IMR-90 (cell line): ENCODE measurements at regions not wholly inside any gene's neighbourhood (a gene's known extent, or its start where the extent isn't known, plus 50 kb on each side); places are given as distances from the start of the nearest gene placed in this dataset.

Experiments used
- ATAC-seq: fragments of 200-7000 bp; cut with Tn5 transposase; 2 replicates; pipeline ENCODE4 v1.9.1; 2020; ENCODE audit warnings: low read depth, mild to moderate bottlenecking, moderate library complexity
- BruUV-seq: library from RNA; stranded (reverse); fragments of 400-500 nt; replicated peaks from 2 replicates; lab custom pipeline; 2021; lab: Mats Ljungman, UMichigan
- CTCF ChIA-PET: fragments of 300-600 bp; formaldehyde crosslinking; extraction: SDS; loops from one replicate; lab custom pipeline; 2021; ENCODE audit warnings: antibody characterized with exemption; lab: Yijun Ruan, JAX
- POLR2A ChIA-PET: fragments of 300-600 bp; sonication (Branson Sonifier 250); formaldehyde crosslinking; loops from one replicate; lab custom pipeline; 2022; ENCODE audit warnings: antibody characterized with exemption; ENCODE audit not compliant: unreplicated experiment; lab: Charles Lee
- DNase-seq: peaks from one replicate; pipeline ENCODE4 v3.0.0; 2013
- H2AFZ ChIP-seq: replicated peaks from 2 replicates; pipeline ENCODE3; 2013; ENCODE audit warnings: low read length, mild to moderate bottlenecking; ENCODE audit not compliant: poor library complexity
- H2AK5ac ChIP-seq: 2 replicates; pipeline ENCODE4 v1.6.1; 2013; ENCODE audit warnings: low read depth, low read length, inconsistent platforms
- H2AK9ac ChIP-seq: replicated peaks from 2 replicates; pipeline ENCODE3; 2013; ENCODE audit warnings: mild to moderate bottlenecking, low read depth, low read length, moderate library complexity; ENCODE audit not compliant: poor library complexity
- H2BK120ac ChIP-seq: 2 replicates; pipeline ENCODE4 v1.6.1; 2013; ENCODE audit warnings: low read depth, low read length, inconsistent platforms
- H2BK15ac ChIP-seq: 3 replicates; pipeline ENCODE4 v1.6.1; 2013; ENCODE audit warnings: low read depth, low read length, inconsistent platforms
- H2BK20ac ChIP-seq: 2 replicates; pipeline ENCODE4 v1.6.1; 2013; ENCODE audit warnings: low read depth, mild to moderate bottlenecking, inconsistent platforms, low read length, moderate library complexity
- H2BK5ac ChIP-seq: 2 replicates; pipeline ENCODE4 v1.6.1; 2013; ENCODE audit warnings: mild to moderate bottlenecking, low read depth, low read length, inconsistent platforms; ENCODE audit not compliant: poor library complexity, severe bottlenecking
- H3K14ac ChIP-seq: replicated peaks from 2 replicates; pipeline ENCODE4 v1.6.1; 2013; ENCODE audit warnings: low read depth, low read length, inconsistent platforms
- H3K18ac ChIP-seq: 2 replicates; pipeline ENCODE4 v1.6.1; 2013; ENCODE audit warnings: low read depth, low read length, control low read depth
- H3K23ac ChIP-seq: 2 replicates; pipeline ENCODE4 v1.6.1; 2013; ENCODE audit warnings: low read depth, low read length, inconsistent platforms
- H3K27ac ChIP-seq: 2 replicates; pipeline ENCODE4 v1.5.1; 2013; ENCODE audit warnings: mild to moderate bottlenecking, control low read depth, low read length; ENCODE audit not compliant: insufficient read depth
- H3K27me3 ChIP-seq: 2 replicates; pipeline ENCODE4 v1.6.1; 2013; ENCODE audit warnings: low read length; ENCODE audit not compliant: control insufficient read depth, insufficient read depth
- H3K36me3 ChIP-seq: 2 replicates; pipeline ENCODE4 v1.6.1; 2013; ENCODE audit warnings: low read length, mixed read lengths; ENCODE audit not compliant: control insufficient read depth, insufficient read depth
- H3K4ac ChIP-seq: 2 replicates; pipeline ENCODE4 v1.6.1; 2013; ENCODE audit warnings: low read depth, low read length, inconsistent platforms
- H3K4me1 ChIP-seq: 2 replicates; pipeline ENCODE4 v1.6.1; 2013; ENCODE audit warnings: low read length, mixed read lengths; ENCODE audit not compliant: control insufficient read depth, insufficient read depth
- H3K4me2 ChIP-seq: 2 replicates; pipeline ENCODE4 v1.6.1; 2013; ENCODE audit warnings: low read depth, mild to moderate bottlenecking, control low read depth, low read length, moderate library complexity
- H3K4me3 ChIP-seq: 2 replicates; pipeline ENCODE4 v1.5.1; 2013; ENCODE audit warnings: low read depth, mild to moderate bottlenecking, control low read depth, low read length, moderate library complexity; ENCODE audit not compliant: insufficient read depth
- H3K56ac ChIP-seq: 2 replicates; pipeline ENCODE4 v1.6.1; 2013; ENCODE audit warnings: low read length, inconsistent platforms; ENCODE audit not compliant: insufficient read depth; ENCODE audit errors: extremely low read depth
- H3K79me1 ChIP-seq, 2 experiments: 2 replicates each; pipeline ENCODE4 v1.6.1; 2013; ENCODE audit warnings: low read length in 2 of 2, inconsistent platforms in 1 of 2, low read depth in 1 of 2
- H3K9ac ChIP-seq: 2 replicates; pipeline ENCODE4 v1.6.1; 2013; ENCODE audit warnings: low read depth, low read length, control low read depth
- H3K9me1 ChIP-seq: 2 replicates; pipeline ENCODE4 v1.6.1; 2013; ENCODE audit warnings: low read length, inconsistent platforms; ENCODE audit not compliant: insufficient read depth
- H3K9me3 ChIP-seq: 2 replicates; pipeline ENCODE4 v1.6.1; 2013; ENCODE audit warnings: low read length; ENCODE audit not compliant: control insufficient read depth, insufficient read depth
- H4K20me1 ChIP-seq: 2 replicates; pipeline ENCODE4 v1.6.1; 2013; ENCODE audit warnings: low read length, inconsistent platforms; ENCODE audit not compliant: insufficient read depth
- H4K5ac ChIP-seq: 2 replicates; pipeline ENCODE4 v1.6.1; 2013; ENCODE audit warnings: mild to moderate bottlenecking, low read depth, low read length, control low read depth
- H4K8ac ChIP-seq, 2 experiments: 2 replicates each; pipeline ENCODE4 v1.6.1; 2013; ENCODE audit warnings: low read depth in 2 of 2, low read length in 2 of 2, control low read depth in 1 of 2, inconsistent platforms in 1 of 2
- H4K91ac ChIP-seq: 2 replicates; pipeline ENCODE4 v1.6.1; 2013; ENCODE audit warnings: low read depth, low read length, inconsistent platforms; ENCODE audit not compliant: insufficient read depth
- BHLHE40 ChIP-seq: fragments of 150-350 bp; IDR thresholded peaks from 2 replicates; pipeline ENCODE4 v1.6.1; 2016; ENCODE audit warnings: mild to moderate bottlenecking, low read depth, low read length
- CEBPB ChIP-seq: IDR thresholded peaks from 2 replicates; pipeline ENCODE4 v1.6.1; 2012; ENCODE audit warnings: low read depth, low read length, improper control_type of control experiment
- ELK1 ChIP-seq: fragments of 150-350 bp; IDR thresholded peaks from 2 replicates; pipeline ENCODE4 v1.6.1; 2016; ENCODE audit warnings: low read depth, mild to moderate bottlenecking, low read length, moderate library complexity, borderline replicate concordance
- FOS ChIP-seq: fragments of 150-350 bp; IDR thresholded peaks from 2 replicates; pipeline ENCODE4 v1.6.1; 2016; ENCODE audit warnings: low read depth, low read length
- MAFK ChIP-seq: IDR thresholded peaks from 2 replicates; pipeline ENCODE4 v1.6.1; 2012; ENCODE audit warnings: low read depth, low read length, improper control_type of control experiment
- MAZ ChIP-seq: IDR thresholded peaks from 2 replicates; pipeline ENCODE4 v1.6.1; 2012; ENCODE audit warnings: low read depth, mild to moderate bottlenecking, low read length, improper control_type of control experiment, moderate library complexity, borderline replicate concordance
- MXI1 ChIP-seq: IDR thresholded peaks from 2 replicates; pipeline ENCODE4 v1.6.1; 2012; ENCODE audit warnings: low read depth, mild to moderate bottlenecking, low read length, moderate library complexity, borderline replicate concordance
- NFE2L2 ChIP-seq: fragments of 150-350 bp; IDR thresholded peaks from 2 replicates; pipeline ENCODE4 v1.6.1; 2016; ENCODE audit warnings: low read depth, mild to moderate bottlenecking, low read length
- POLR2A ChIP-seq: IDR thresholded peaks from 2 replicates; pipeline ENCODE4 v1.6.1; 2012; ENCODE audit warnings: mild to moderate bottlenecking, low read depth, low read length
- RCOR1 ChIP-seq: IDR thresholded peaks from 2 replicates; pipeline ENCODE4 v1.6.1; 2012; ENCODE audit warnings: mild to moderate bottlenecking, low read length, improper control_type of control experiment; ENCODE audit not compliant: insufficient replicate concordance
- WGBS, 2 experiments: methylation state at CpG; one replicate each; pipeline versions ENCODE4 v1.1.5 to v1.1.7; 2013; ENCODE audit warnings: missing lambda C conversion rate in 2 of 2; ENCODE audit not compliant: insufficient read length in 1 of 2; ENCODE audit errors: extremely low coverage in 2 of 2; 5-methylcytosine and 5-hydroxymethylcytosine counted together
- dilution Hi-C: fragments of 300-500 bp; cut with HindIII; formaldehyde crosslinking; loops from one replicate; pipeline ENCODE4 v1.14.3; 2018; ENCODE audit warnings: low sequenced_read_pairs; ENCODE audit not compliant: unreplicated experiment
- in situ Hi-C: fragments of 300-500 bp; cut with MboI; formaldehyde crosslinking; loops from 3 replicates; pipeline ENCODE4 v1.14.3; 2019; ENCODE audit warnings: low sequenced_read_pairs, inconsistent platforms, mixed read lengths
- intact Hi-C: fragments of 100-400 bp; cut with micrococcal nuclease; formaldehyde crosslinking; loops from 2 replicates; pipeline ENCODE4 v1.10.0; 2022
- TF ChIP-seq, protein P1 (sequence below): conservative IDR thresholded peaks from 2 replicates; pipeline ENCODE4 v1.5.1; 2012; ENCODE audit warnings: mild to moderate bottlenecking, low read depth, low read length, improper control_type of control experiment
- TF ChIP-seq, protein P2 (sequence below): fragments of 150-350 bp; IDR thresholded peaks from 2 replicates; pipeline ENCODE4 v1.6.1; 2017; ENCODE audit warnings: mild to moderate bottlenecking, antibody characterized with exemption, low read length, low read depth

GRCh38 chr20:63117661-63118302, 98.1 kb downstream of the YTHDF1 start:
- Histone ChIP-seq H3K18ac (no peak overlapping the region), H3K36me3 (no peaks in the 10 kb centered on the region), H3K23ac (no peak overlapping the region), H2BK15ac (no peak overlapping the region), H3K27ac (no peak overlapping the region), H3K4me2 (no peak overlapping the region), H3K56ac (no peak overlapping the region), H3K4ac (no peak overlapping the region), H3K4me1 (no peaks in the 10 kb centered on the region), H2AK9ac (no peak overlapping the region), H2AK5ac (no peak overlapping the region), H4K91ac (no peak overlapping the region), H3K9me3 (peaks cover 3% of the 10 kb centered on the region; the same call in 1 of the 2 replicates), H4K8ac (no peak overlapping the region), H3K9me1 (no peaks in the 10 kb centered on the region), H2BK120ac (no peak overlapping the region), H3K14ac (no peak overlapping the region), H4K20me1 (no peaks in the 10 kb centered on the region), H3K79me1 (no peaks in the 10 kb centered on the region), H2BK20ac (no peak overlapping the region), H3K27me3 (peaks cover 16% of the 10 kb centered on the region), H3K9ac (no peak overlapping the region), H3K4me3 (no peak overlapping the region), H4K5ac (no peak overlapping the region), H2AFZ (no peak overlapping the region), H2BK5ac (no peak overlapping the region)
- no peak for DNase-seq
- ChIA-PET POLR2A (no interaction called here), CTCF (no interaction called here)
- dilution Hi-C loops = no loop called here
- BruUV-seq = no TSS peak
- in situ Hi-C loops = no loop called here
- 85% methylated on average over 14 of the region's 25 CpGs; no CpG with 5 or more reads in 1 of the 2 experiments for WGBS, 2 experiments
- intact Hi-C loops = no loop called here
- TF ChIP-seq MAZ (no peak), POLR2A (no peak), ELK1 (no peak), NFE2L2 (no peak), MXI1 (no peak), CEBPB (no peak), FOS (no peak), BHLHE40 (no peak), RCOR1 (no peak), MAFK (no peak)
- TF ChIP-seq, protein P1, sequence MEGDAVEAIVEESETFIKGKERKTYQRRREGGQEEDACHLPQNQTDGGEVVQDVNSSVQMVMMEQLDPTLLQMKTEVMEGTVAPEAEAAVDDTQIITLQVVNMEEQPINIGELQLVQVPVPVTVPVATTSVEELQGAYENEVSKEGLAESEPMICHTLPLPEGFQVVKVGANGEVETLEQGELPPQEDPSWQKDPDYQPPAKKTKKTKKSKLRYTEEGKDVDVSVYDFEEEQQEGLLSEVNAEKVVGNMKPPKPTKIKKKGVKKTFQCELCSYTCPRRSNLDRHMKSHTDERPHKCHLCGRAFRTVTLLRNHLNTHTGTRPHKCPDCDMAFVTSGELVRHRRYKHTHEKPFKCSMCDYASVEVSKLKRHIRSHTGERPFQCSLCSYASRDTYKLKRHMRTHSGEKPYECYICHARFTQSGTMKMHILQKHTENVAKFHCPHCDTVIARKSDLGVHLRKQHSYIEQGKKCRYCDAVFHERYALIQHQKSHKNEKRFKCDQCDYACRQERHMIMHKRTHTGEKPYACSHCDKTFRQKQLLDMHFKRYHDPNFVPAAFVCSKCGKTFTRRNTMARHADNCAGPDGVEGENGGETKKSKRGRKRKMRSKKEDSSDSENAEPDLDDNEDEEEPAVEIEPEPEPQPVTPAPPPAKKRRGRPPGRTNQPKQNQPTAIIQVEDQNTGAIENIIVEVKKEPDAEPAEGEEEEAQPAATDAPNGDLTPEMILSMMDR = no peak
- TF ChIP-seq, protein P2, sequence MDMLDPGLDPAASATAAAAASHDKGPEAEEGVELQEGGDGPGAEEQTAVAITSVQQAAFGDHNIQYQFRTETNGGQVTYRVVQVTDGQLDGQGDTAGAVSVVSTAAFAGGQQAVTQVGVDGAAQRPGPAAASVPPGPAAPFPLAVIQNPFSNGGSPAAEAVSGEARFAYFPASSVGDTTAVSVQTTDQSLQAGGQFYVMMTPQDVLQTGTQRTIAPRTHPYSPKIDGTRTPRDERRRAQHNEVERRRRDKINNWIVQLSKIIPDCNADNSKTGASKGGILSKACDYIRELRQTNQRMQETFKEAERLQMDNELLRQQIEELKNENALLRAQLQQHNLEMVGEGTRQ = no peak
- ATAC-seq = no peak
